GM18858 (cell line): ENCODE measurements at regions not wholly inside any gene's neighbourhood (a gene's known extent, or its start where the extent isn't known, plus 50 kb on each side); places are given as distances from the start of the nearest gene placed in this dataset.

Experiments used
- ATAC-seq: cut with Tn5 transposase; IDR thresholded peaks from one replicate; pipeline ENCODE4 v1.9.1; 2021; ENCODE audit not compliant: unreplicated experiment

GRCh38 chr1:198472997-198473396 lies 67.5 kb downstream of the ATP6V1G3 start:
- ATAC-seq = no peak

- no peak for ATAC-seq
These were observed 68.4 kb downstream of the ATP6V1G3 start for GRCh38 chr1:198472119-198472518.

- ATAC-seq = no peak
These were observed 72.6 kb downstream of the ATP6V1G3 start for GRCh38 chr1:198467907-198468306.

GRCh38 chr1:198467342-198467741 lies 73.1 kb downstream of the ATP6V1G3 start:
- ATAC-seq = no peak

- ATAC-seq = peak; percentile 64
These were observed 75.0 kb downstream of the ATP6V1G3 start for GRCh38 chr1:198465201-198466144.

- no peak for ATAC-seq
These were observed 76.8 kb downstream of the ATP6V1G3 start for GRCh38 chr1:198463709-198464108.

- ATAC-seq = no peak
These were observed 78.0 kb downstream of the ATP6V1G3 start for GRCh38 chr1:198462365-198463019.

GRCh38 chr1:198455966-198456365 lies 84.5 kb downstream of the ATP6V1G3 start:
- no peak for ATAC-seq

- no peak for ATAC-seq
These were observed 90.6 kb downstream of the ATP6V1G3 start for GRCh38 chr1:198449727-198450433.

GRCh38 chr1:198449261-198449660 lies 91.2 kb downstream of the ATP6V1G3 start:
- ATAC-seq = no peak

- no peak for ATAC-seq
These were observed 93.0 kb downstream of the ATP6V1G3 start for GRCh38 chr1:198447468-198447867.

GRCh38 chr1:198445872-198446271 lies 94.6 kb downstream of the ATP6V1G3 start:
- no peak for ATAC-seq

- ATAC-seq = no peak
These were observed 95.7 kb downstream of the ATP6V1G3 start for GRCh38 chr1:198444792-198445191.

GRCh38 chr1:198443365-198444233 lies 96.9 kb downstream of the ATP6V1G3 start:
- no peak for ATAC-seq

- no peak for ATAC-seq
These were observed 99.6 kb downstream of the ATP6V1G3 start for GRCh38 chr1:198440842-198441241.

GRCh38 chr1:198437332-198437731 lies 103.1 kb downstream of the ATP6V1G3 start:
- ATAC-seq = no peak

- no peak for ATAC-seq
These were observed 104.2 kb downstream of the ATP6V1G3 start for GRCh38 chr1:198436276-198436675.

GRCh38 chr1:198435056-198435455 lies 105.4 kb downstream of the ATP6V1G3 start:
- no peak for ATAC-seq

- ATAC-seq = no peak
These were observed 116.0 kb downstream of the ATP6V1G3 start for GRCh38 chr1:198424441-198424840.

GRCh38 chr1:198423673-198424072 lies 116.8 kb downstream of the ATP6V1G3 start:
- ATAC-seq = no peak

- no peak for ATAC-seq
These were observed 123.4 kb downstream of the ATP6V1G3 start for GRCh38 chr1:198417039-198417438.
